WI38 (cell line): ENCODE measurements at regions not wholly inside any gene's neighbourhood (a gene's known extent, or its start where the extent isn't known, plus 50 kb on each side); places are given as distances from the start of the nearest gene placed in this dataset.
"Not testable (repeated sequence)": the region's sequence is repeated elsewhere in the genome, so short reads cannot be mapped to it uniquely, and the experiment has no call there.

ENCODE experiments used
- H3K4me3 ChIP-seq: 2 replicates; pipeline ENCODE4 v1.5.1; 2011; ENCODE audit warnings: low read depth, mild to moderate bottlenecking, control low read depth, low read length
- TF ChIP-seq, protein P1 (sequence below): IDR thresholded peaks from 2 replicates; pipeline ENCODE4 v1.5.1; 2012; ENCODE audit warnings: low read depth, mild to moderate bottlenecking, control low read depth, low read length

DNA sequence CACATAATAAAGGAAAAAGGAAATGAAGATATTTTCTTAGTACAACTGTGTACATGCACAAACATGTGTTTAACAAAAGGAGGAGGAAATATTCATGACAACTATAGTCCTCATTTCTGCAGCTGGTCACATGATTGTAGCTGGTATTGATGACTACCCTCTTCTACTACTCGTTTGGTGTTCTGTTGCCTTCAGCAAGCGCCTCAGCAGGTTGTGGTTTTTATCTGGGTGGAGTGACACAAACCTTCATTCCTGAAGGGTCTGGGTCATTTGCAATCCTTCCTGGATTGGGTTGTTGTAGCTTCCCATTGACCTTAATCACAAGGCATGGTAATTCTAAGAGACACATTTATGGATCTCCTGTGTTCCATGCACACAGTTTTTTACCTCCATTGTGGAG lies 1009.9 kb upstream of the USP15 start:
- TF ChIP-seq, protein P1, sequence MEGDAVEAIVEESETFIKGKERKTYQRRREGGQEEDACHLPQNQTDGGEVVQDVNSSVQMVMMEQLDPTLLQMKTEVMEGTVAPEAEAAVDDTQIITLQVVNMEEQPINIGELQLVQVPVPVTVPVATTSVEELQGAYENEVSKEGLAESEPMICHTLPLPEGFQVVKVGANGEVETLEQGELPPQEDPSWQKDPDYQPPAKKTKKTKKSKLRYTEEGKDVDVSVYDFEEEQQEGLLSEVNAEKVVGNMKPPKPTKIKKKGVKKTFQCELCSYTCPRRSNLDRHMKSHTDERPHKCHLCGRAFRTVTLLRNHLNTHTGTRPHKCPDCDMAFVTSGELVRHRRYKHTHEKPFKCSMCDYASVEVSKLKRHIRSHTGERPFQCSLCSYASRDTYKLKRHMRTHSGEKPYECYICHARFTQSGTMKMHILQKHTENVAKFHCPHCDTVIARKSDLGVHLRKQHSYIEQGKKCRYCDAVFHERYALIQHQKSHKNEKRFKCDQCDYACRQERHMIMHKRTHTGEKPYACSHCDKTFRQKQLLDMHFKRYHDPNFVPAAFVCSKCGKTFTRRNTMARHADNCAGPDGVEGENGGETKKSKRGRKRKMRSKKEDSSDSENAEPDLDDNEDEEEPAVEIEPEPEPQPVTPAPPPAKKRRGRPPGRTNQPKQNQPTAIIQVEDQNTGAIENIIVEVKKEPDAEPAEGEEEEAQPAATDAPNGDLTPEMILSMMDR = no peak

DNA sequence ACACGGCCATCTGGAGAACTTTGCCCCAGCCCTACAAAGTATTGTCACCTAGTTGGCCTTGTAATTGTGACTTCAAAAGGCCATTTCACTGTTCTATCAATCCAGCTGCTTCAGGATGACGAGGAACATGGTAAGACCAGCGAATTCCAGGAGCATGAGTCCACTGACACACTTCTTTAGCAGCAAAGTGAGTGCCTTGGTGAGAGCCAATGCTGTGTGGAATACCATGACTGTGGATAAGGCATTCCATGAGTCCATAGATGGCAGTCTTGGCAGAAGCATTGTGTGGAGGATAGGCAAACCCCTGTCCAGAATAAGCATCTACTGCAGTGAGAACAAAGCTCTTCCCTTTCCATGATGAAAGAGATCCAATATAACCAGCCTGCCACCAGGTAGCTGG lies 1009.1 kb upstream of the USP15 start:
- no peak overlapping the region for H3K4me3 ChIP-seq
- TF ChIP-seq, protein P1 = no peak

More for the DNA sequence above, 1009.9 kb upstream of the USP15 start:
- H3K4me3 ChIP-seq = no peak overlapping the region

DNA sequence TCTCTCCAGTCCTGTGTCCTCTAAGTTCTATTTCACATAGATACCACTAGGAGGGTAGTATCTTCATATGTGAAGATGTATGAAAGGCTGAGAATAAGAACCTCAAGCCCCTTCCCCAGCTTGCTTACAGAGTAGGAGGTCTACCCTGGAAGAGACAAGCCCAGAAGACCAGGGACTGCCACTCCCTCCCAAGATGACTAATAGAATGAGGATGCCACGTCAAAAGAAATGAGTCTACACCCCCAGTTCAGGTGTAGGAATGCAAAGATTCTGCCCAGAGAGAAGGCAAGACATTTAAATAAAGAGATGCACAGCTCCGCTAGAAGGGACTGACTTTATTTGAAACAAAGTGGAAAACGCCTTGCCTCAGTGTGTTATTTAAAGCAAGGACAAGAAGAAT lies 1006.0 kb upstream of the USP15 start:
- H3K4me3 ChIP-seq = no peak overlapping the region
- TF ChIP-seq, protein P1 = no peak

DNA sequence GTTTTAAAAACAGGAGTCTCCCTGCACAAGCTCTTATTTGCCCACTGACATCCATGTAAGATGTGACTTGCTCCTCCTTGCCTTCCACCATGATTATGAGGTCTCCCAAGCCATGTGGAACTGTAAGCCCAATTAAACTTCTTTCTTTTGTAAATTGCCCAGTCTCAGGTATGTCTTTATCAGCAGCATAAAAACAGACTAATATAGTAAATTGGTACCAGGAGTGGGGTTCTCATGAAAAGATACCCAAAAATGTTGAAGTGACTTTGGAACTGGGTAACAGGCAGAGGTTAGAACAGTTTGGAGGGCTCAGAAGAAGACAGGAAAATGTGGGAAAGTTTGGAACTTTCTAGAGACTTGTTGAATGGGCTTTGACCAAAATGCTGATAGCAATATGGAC lies 995.9 kb upstream of the USP15 start:
- not testable (repeated sequence) for H3K4me3 ChIP-seq

DNA sequence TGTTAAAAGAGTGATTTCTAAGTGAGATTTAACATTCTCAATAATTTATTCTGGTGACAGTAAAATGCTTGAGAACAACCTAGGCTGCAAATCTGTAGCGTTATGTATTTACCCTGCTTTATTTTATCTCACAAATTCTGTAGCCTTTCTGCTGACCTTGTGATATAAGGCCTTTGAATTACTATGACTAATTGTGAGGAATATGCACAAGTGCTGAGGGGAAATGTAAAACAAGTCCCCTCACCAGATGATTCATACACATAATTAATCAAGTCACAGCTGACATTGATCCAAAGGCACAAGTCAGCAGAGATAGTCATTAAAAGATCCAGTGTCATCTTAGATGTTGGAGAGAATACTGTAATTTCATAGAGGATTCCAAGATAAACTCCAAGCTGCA lies 992.7 kb upstream of the USP15 start:
- H3K4me3 ChIP-seq = no peak overlapping the region
- TF ChIP-seq, protein P1 = no peak

DNA sequence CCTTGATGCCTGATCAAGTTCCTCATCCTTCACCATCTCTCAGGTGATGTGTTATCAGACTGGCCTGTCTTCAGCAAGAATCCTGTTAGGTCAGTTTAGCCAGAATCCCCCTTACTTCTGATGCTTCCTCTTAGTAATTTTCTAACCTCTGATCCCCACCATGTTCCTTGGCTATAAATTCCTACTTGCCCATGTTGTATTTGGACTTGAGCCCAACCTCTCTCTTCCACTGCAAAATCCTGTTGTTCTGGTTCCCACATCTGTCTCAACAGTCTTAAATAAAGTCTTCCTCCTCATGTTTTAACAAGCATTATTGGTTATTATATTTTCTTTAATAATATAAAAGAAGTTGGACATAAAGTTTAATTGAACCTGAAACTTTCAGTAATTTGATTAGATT lies 987.8 kb upstream of the USP15 start:
- TF ChIP-seq, protein P1 = no peak
- H3K4me3 ChIP-seq = no peak overlapping the region

DNA sequence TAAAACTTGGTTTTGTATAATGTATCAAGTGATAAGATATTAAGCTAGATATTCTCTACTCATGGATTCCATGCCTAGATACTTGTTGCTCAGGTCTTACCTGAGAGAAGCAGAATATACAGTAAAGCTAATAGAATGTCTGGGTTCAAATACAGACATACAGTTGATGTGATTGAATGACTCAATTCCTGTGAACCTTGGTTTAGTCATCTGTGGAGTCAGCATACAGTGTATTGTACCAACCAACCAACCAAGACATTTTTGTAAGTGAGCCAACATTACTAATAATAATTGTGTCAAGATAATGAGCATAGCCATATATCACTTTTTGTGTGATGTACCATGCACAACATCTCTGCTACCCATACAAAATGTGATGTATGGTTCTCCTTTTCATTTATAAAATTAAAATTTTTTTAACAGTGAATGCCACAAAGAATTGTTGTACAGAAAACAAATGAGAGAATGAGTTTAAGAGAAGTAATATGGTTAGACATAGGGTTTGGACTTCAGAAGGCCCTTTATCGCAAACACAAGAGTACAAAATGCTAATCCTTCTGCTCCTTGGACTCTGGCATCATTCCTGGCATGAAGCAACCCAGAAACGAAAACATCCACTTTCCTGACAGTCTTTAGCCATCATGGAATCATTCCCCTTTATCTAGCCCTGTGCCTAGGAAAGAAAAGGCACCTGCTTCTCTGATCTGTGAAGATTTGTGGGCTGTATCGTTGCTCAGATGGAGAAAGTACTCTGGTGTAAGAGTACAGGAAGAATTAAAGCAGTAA lies 977.2 kb upstream of the USP15 start:
- TF ChIP-seq, protein P1 = no peak
- H3K4me3 ChIP-seq = no peak overlapping the region

DNA sequence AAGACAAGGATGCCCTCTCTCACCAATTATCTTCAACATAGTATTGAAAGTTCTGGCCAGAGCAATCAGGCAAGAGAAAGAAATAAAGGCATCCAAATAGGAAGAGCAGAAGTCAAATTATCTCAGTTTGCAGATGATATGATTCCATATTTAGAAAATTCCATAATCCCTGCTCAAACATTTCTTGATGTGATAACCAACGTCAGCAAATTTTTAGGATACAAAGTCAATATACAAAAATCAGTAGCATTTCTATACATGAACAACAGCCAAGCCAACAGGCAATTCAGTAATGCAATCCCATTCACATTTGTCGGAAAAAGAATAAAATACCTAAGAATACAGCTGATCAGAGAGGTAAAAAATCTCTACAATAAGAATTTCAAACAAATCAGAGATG lies 969.7 kb upstream of the USP15 start:
- no peak overlapping the region for H3K4me3 ChIP-seq
- TF ChIP-seq, protein P1 = no peak
